IPS-NIHi11 (cell line): ENCODE measurements at regions not wholly inside any gene's neighbourhood (a gene's known extent, or its start where the extent isn't known, plus 50 kb on each side); places are given as distances from the start of the nearest gene placed in this dataset.

Experiments used
- DNase-seq: peaks from one replicate; pipeline ENCODE4 v3.0.0; 2012; ENCODE audit warnings: mixed read lengths, low spot score

GRCh38 chr2:191559569-191559968 lies 118.4 kb upstream of the NABP1 start:
- DNase-seq: no peak

GRCh38 chr2:191560411-191560980 lies 117.4 kb upstream of the NABP1 start:
- DNase-seq: no peak

- no peak for DNase-seq
Observed at GRCh38 chr2:191565120-191565519, 112.8 kb upstream of the NABP1 start.

GRCh38 chr2:191565647-191566198 lies 112.2 kb upstream of the NABP1 start:
- no peak for DNase-seq

GRCh38 chr2:191566344-191566743 lies 111.6 kb upstream of the NABP1 start:
- peak; percentile 73 for DNase-seq

GRCh38 chr2:191567206-191567605 lies 110.7 kb upstream of the NABP1 start:
- no peak for DNase-seq

GRCh38 chr2:191569025-191569424 lies 108.9 kb upstream of the NABP1 start:
- DNase-seq: peak; percentile 12

GRCh38 chr2:191571163-191571769 lies 106.7 kb upstream of the NABP1 start:
- no peak for DNase-seq

- no peak for DNase-seq
Observed at GRCh38 chr2:191572319-191572718, 105.6 kb upstream of the NABP1 start.

GRCh38 chr2:191573216-191573615 lies 104.7 kb upstream of the NABP1 start:
- DNase-seq: no peak

- no peak for DNase-seq
Observed at GRCh38 chr2:191574232-191574631, 103.7 kb upstream of the NABP1 start.

GRCh38 chr2:191577605-191578004 lies 100.3 kb upstream of the NABP1 start:
- DNase-seq: no peak

GRCh38 chr2:191578031-191578430 lies 99.9 kb upstream of the NABP1 start:
- no peak for DNase-seq

- DNase-seq: no peak
Observed at GRCh38 chr2:191580581-191580980, 97.4 kb upstream of the NABP1 start.

GRCh38 chr2:191581003-191581402 lies 96.9 kb upstream of the NABP1 start:
- no peak for DNase-seq

GRCh38 chr2:191582355-191582754 lies 95.6 kb upstream of the NABP1 start:
- DNase-seq: no peak

- DNase-seq: no peak
Observed at GRCh38 chr2:191591025-191591424, 86.9 kb upstream of the NABP1 start.

GRCh38 chr2:191593622-191594385 lies 84.1 kb upstream of the NABP1 start:
- DNase-seq: no peak

GRCh38 chr2:191597186-191597751 lies 80.7 kb upstream of the NABP1 start:
- no peak for DNase-seq

GRCh38 chr2:191598296-191598695 lies 79.6 kb upstream of the NABP1 start:
- DNase-seq: no peak

- DNase-seq: no peak
Observed at GRCh38 chr2:191601060-191601459, 76.9 kb upstream of the NABP1 start.

- no peak for DNase-seq
Observed at GRCh38 chr2:191604154-191604553, 73.8 kb upstream of the NABP1 start.

- DNase-seq: no peak
Observed at GRCh38 chr2:191607096-191607495, 70.8 kb upstream of the NABP1 start.
